ENCODE measurements at regions not wholly inside any gene's neighbourhood (a gene's known extent, or its start where the extent isn't known, plus 50 kb on each side); places are given as distances from the start of the nearest gene placed in this dataset.

GRCh38 chr12:84727961-84728360, 184.6 kb downstream of the SLC6A15 start:
- Mint-ChIP-seq H3K9me3 (ENCODE audit: unreplicated experiment) (no peaks in the 10 kb centered on the region), H3K4me1 (ENCODE audit: low read depth, unreplicated experiment) (peaks cover 12% of the 10 kb centered on the region), H3K36me3 (ENCODE audit: low read depth, unreplicated experiment) (no peaks in the 10 kb centered on the region), H3K27me3 (ENCODE audit: low read depth, unreplicated experiment) (no peaks in the 10 kb centered on the region), H3K4me3 (ENCODE audit: unreplicated experiment) (no peak overlapping the region), H3K27ac (ENCODE audit: unreplicated experiment) (no peak overlapping the region)
- FAIRE-seq (no peak), DNase-seq (ENCODE audit: low read depth) (peak; percentile 74)
- Histone ChIP-seq H3K27me3 (ENCODE audit: insufficient read depth, low read length) (no peaks in the 10 kb centered on the region), H3K4me3 (ENCODE audit: insufficient read depth, low read depth, low read length) (no peak overlapping the region), H3K4me1 (ENCODE audit: insufficient read depth, low read length) (no peaks in the 10 kb centered on the region), H2AFZ (ENCODE audit: low read depth, low read length) (peak overlapping the region; percentile 20), H3K9ac (ENCODE audit: low read length) (no peak overlapping the region), H3K27ac (ENCODE audit: low read depth, low read length) (no peak overlapping the region), H3K36me3 (ENCODE audit: insufficient read depth, low read length) (no peaks in the 10 kb centered on the region), H3K79me2 (ENCODE audit: insufficient read depth, low read length) (no peaks in the 10 kb centered on the region), H3K4me2 (ENCODE audit: low read length) (peak overlapping the region; percentile 2), H4K20me1 (ENCODE audit: insufficient read depth, low read length) (no peaks in the 10 kb centered on the region), H3K9me3 (ENCODE audit: insufficient read depth, low read depth, low read length) (no peaks in the 10 kb centered on the region)
- no peak for TF ChIP-seq EZH2 (IDR thresholded peaks at IDR 0.05; ENCODE audit: insufficient read depth, low read length)

- FAIRE-seq (no peak), DNase-seq (ENCODE audit: low read depth) (no peak)
- H3K4me3 Mint-ChIP-seq (ENCODE audit: unreplicated experiment): no peak overlapping the region
- Histone ChIP-seq H3K4me1 (ENCODE audit: insufficient read depth, low read length) (no peaks in the 10 kb centered on the region), H3K9ac (ENCODE audit: low read length) (no peak overlapping the region), H3K36me3 (ENCODE audit: insufficient read depth, low read length) (no peaks in the 10 kb centered on the region), H3K4me3 (ENCODE audit: insufficient read depth, low read depth, low read length) (no peak overlapping the region), H3K27me3 (ENCODE audit: insufficient read depth, low read length) (no peaks in the 10 kb centered on the region), H3K4me2 (ENCODE audit: low read length) (no peak overlapping the region), H2AFZ (ENCODE audit: low read depth, low read length) (no peak overlapping the region), H3K9me3 (ENCODE audit: insufficient read depth, low read depth, low read length) (no peaks in the 10 kb centered on the region), H3K79me2 (ENCODE audit: insufficient read depth, low read length) (no peaks in the 10 kb centered on the region), H3K27ac (ENCODE audit: low read depth, low read length) (no peak overlapping the region), H4K20me1 (ENCODE audit: insufficient read depth, low read length) (no peaks in the 10 kb centered on the region)
- no peaks in the 10 kb centered on the region for H3K36me3 Mint-ChIP-seq (ENCODE audit: low read depth, unreplicated experiment)
- H3K27ac Mint-ChIP-seq (ENCODE audit: unreplicated experiment): no peak overlapping the region
- no peaks in the 10 kb centered on the region for H3K9me3 Mint-ChIP-seq (ENCODE audit: unreplicated experiment)
- H3K4me1 Mint-ChIP-seq (ENCODE audit: low read depth, unreplicated experiment): peaks cover 12% of the 10 kb centered on the region
- H3K27me3 Mint-ChIP-seq (ENCODE audit: low read depth, unreplicated experiment): no peaks in the 10 kb centered on the region
- no peak for TF ChIP-seq EZH2 (IDR thresholded peaks at IDR 0.05; ENCODE audit: insufficient read depth, low read length)
- no peak for TF ChIP-seq CTCF (IDR thresholded peaks at IDR 0.05; ENCODE audit: insufficient read depth, low read depth, low read length)
These were observed 185.8 kb downstream of the SLC6A15 start for GRCh38 chr12:84726780-84727179.

- no peaks in the 10 kb centered on the region for H3K36me3 Mint-ChIP-seq (ENCODE audit: low read depth, unreplicated experiment)
- no peaks in the 10 kb centered on the region for H3K27me3 Mint-ChIP-seq (ENCODE audit: low read depth, unreplicated experiment)
- no peaks in the 10 kb centered on the region for H4K20me1 ChIP-seq (ENCODE audit: insufficient read depth, low read length)
- H3K4me3 ChIP-seq (ENCODE audit: insufficient read depth, low read depth, low read length): no peak overlapping the region
- no peak overlapping the region for H3K9ac ChIP-seq (ENCODE audit: low read length)
- no peak overlapping the region for H3K4me3 Mint-ChIP-seq (ENCODE audit: unreplicated experiment)
- H3K27ac ChIP-seq (ENCODE audit: low read depth, low read length): no peak overlapping the region
- H3K79me2 ChIP-seq (ENCODE audit: insufficient read depth, low read length): no peaks in the 10 kb centered on the region
- DNase-seq (ENCODE audit: low read depth) (no peak), FAIRE-seq (no peak)
- H3K27me3 ChIP-seq (ENCODE audit: insufficient read depth, low read length): no peaks in the 10 kb centered on the region
- H3K9me3 Mint-ChIP-seq (ENCODE audit: unreplicated experiment): no peaks in the 10 kb centered on the region
- H3K9me3 ChIP-seq (ENCODE audit: insufficient read depth, low read depth, low read length): no peaks in the 10 kb centered on the region
- TF ChIP-seq CTCF (IDR thresholded peaks at IDR 0.05; ENCODE audit: insufficient read depth, low read depth, low read length) (no peak), EZH2 (IDR thresholded peaks at IDR 0.05; ENCODE audit: insufficient read depth, low read length) (no peak)
- H3K27ac Mint-ChIP-seq (ENCODE audit: unreplicated experiment): no peak overlapping the region
- peaks cover 12% of the 10 kb centered on the region for H3K4me1 Mint-ChIP-seq (ENCODE audit: low read depth, unreplicated experiment)
- no peak overlapping the region for H2AFZ ChIP-seq (ENCODE audit: low read depth, low read length)
- H3K36me3 ChIP-seq (ENCODE audit: insufficient read depth, low read length): no peaks in the 10 kb centered on the region
- no peak overlapping the region for H3K4me2 ChIP-seq (ENCODE audit: low read length)
- H3K4me1 ChIP-seq (ENCODE audit: insufficient read depth, low read length): no peaks in the 10 kb centered on the region
These were observed 188.6 kb downstream of the SLC6A15 start for GRCh38 chr12:84723988-84724387.

Measured in astrocyte (in vitro differentiated cells and primary cell).